RWPE2 (cell line): ENCODE measurements at regions not wholly inside any gene's neighbourhood (a gene's known extent, or its start where the extent isn't known, plus 50 kb on each side); places are given as distances from the start of the nearest gene placed in this dataset.

Experiments used
- ATAC-seq: fragments of 200-7000 bp; cut with Tn5 transposase; 3 replicates; pipeline ENCODE4 v1.9.1; 2021; ENCODE audit warnings: low read depth
- DNase-seq: peaks from one replicate; pipeline ENCODE4 v3.0.0-alpha.2; 2020; ENCODE audit warnings: low spot score
- H3K27ac ChIP-seq: fragments of 450-650 bp; 2 replicates; pipeline ENCODE4 v1.5.1; 2017; ENCODE audit warnings: mild to moderate bottlenecking; ENCODE audit not compliant: poor library complexity, severe bottlenecking
- H3K27me3 ChIP-seq: fragments of 250-450 bp; sonication (Bioruptor Pico); 2 replicates; pipeline ENCODE4 v1.5.1; 2021; ENCODE audit warnings: mild to moderate bottlenecking, moderate library complexity; ENCODE audit not compliant: insufficient read depth, poor library complexity, severe bottlenecking
- H3K36me3 ChIP-seq: fragments of 250-450 bp; sonication (Bioruptor Pico); 2 replicates; pipeline ENCODE4 v1.5.1; 2020; ENCODE audit warnings: low read depth, mild to moderate bottlenecking, moderate library complexity
- H3K4me1 ChIP-seq: fragments of 250-450 bp; sonication (Bioruptor Pico); 2 replicates; pipeline ENCODE4 v1.5.1; 2021; ENCODE audit warnings: mild to moderate bottlenecking, moderate library complexity; ENCODE audit not compliant: insufficient read depth, poor library complexity, severe bottlenecking
- H3K4me3 ChIP-seq: fragments of 250-450 bp; sonication (Bioruptor Pico); 2 replicates; pipeline ENCODE4 v1.5.1; 2021; ENCODE audit warnings: mild to moderate bottlenecking, moderate library complexity; ENCODE audit not compliant: severe bottlenecking
- H3K9me3 ChIP-seq: fragments of 250-450 bp; sonication (Bioruptor Pico); 2 replicates; pipeline ENCODE4 v1.5.1; 2021; ENCODE audit warnings: mild to moderate bottlenecking, moderate library complexity; ENCODE audit not compliant: severe bottlenecking
- TF ChIP-seq, protein P1 (sequence below): fragments of 450-650 bp; IDR thresholded peaks from one replicate; pipeline ENCODE4 v1.5.1; 2017; ENCODE audit warnings: mild to moderate bottlenecking, moderate library complexity; ENCODE audit not compliant: poor library complexity, severe bottlenecking

- no peaks in the 10 kb centered on the region for H3K36me3 ChIP-seq
- ATAC-seq = no peak
These were observed 346.4 kb upstream of the MTNR1B start for GRCh38 chr11:92623055-92623454.

DNA sequence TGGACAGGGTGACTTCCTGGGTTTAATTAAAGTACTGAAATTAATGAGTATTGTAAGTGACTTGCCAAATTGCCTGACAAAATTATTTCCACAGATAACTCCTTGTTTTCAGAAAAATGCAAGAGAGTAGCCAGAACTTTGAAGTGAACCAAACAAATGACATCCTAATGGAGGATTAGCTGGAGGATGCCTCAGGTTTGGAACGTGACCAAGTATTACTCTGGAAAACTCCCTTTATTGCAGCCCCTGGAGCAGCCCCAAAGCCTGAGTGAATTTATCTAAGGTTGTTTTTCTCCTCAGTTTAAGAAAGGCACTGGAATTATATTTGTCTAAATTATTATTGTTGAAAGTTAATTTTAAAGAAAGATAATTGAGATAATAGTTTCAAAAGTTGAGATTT lies 343.6 kb upstream of the MTNR1B start:
- DNase-seq (no peak), ATAC-seq (no peak)
- H3K27me3 ChIP-seq = no peaks in the 10 kb centered on the region
- TF ChIP-seq, protein P1, sequence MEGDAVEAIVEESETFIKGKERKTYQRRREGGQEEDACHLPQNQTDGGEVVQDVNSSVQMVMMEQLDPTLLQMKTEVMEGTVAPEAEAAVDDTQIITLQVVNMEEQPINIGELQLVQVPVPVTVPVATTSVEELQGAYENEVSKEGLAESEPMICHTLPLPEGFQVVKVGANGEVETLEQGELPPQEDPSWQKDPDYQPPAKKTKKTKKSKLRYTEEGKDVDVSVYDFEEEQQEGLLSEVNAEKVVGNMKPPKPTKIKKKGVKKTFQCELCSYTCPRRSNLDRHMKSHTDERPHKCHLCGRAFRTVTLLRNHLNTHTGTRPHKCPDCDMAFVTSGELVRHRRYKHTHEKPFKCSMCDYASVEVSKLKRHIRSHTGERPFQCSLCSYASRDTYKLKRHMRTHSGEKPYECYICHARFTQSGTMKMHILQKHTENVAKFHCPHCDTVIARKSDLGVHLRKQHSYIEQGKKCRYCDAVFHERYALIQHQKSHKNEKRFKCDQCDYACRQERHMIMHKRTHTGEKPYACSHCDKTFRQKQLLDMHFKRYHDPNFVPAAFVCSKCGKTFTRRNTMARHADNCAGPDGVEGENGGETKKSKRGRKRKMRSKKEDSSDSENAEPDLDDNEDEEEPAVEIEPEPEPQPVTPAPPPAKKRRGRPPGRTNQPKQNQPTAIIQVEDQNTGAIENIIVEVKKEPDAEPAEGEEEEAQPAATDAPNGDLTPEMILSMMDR = no peak
- H3K9me3 ChIP-seq = no peaks in the 10 kb centered on the region
- H3K36me3 ChIP-seq = no peaks in the 10 kb centered on the region
- no peak overlapping the region for H3K27ac ChIP-seq
- H3K4me3 ChIP-seq = no peak overlapping the region
- no peaks in the 10 kb centered on the region for H3K4me1 ChIP-seq

More at GRCh38 chr11:92623055-92623454, 346.4 kb upstream of the MTNR1B start:
- DNase-seq = no peak
- Histone ChIP-seq H3K4me1 (no peaks in the 10 kb centered on the region), H3K9me3 (no peaks in the 10 kb centered on the region), H3K4me3 (no peak overlapping the region), H3K27ac (no peak overlapping the region), H3K27me3 (no peaks in the 10 kb centered on the region)
- TF ChIP-seq, protein P1 = no peak

- no peak for ATAC-seq
These were observed 342.8 kb upstream of the MTNR1B start for GRCh38 chr11:92626624-92627023.

GRCh38 chr11:92627615-92628256 lies 341.7 kb upstream of the MTNR1B start:
- no peaks in the 10 kb centered on the region for H3K27me3 ChIP-seq
- H3K4me1 ChIP-seq = no peaks in the 10 kb centered on the region
- no peaks in the 10 kb centered on the region for H3K36me3 ChIP-seq
- 0 out of 3 replicates have a peak, but pooled peaks have one; percentile 12 for ATAC-seq
- no peaks in the 10 kb centered on the region for H3K9me3 ChIP-seq
- TF ChIP-seq, protein P1 = no peak
- no peak overlapping the region for H3K27ac ChIP-seq
- DNase-seq = no peak
- no peak overlapping the region for H3K4me3 ChIP-seq

More at GRCh38 chr11:92626624-92627023, 342.8 kb upstream of the MTNR1B start:
- no peak overlapping the region for H3K27ac ChIP-seq
- no peaks in the 10 kb centered on the region for H3K9me3 ChIP-seq
- no peaks in the 10 kb centered on the region for H3K36me3 ChIP-seq
- no peak overlapping the region for H3K4me3 ChIP-seq
- H3K27me3 ChIP-seq = no peaks in the 10 kb centered on the region
- no peak for DNase-seq
- TF ChIP-seq, protein P1 = no peak
- no peaks in the 10 kb centered on the region for H3K4me1 ChIP-seq
